ENCODE measurements at regions not wholly inside any gene's neighbourhood (a gene's known extent, or its start where the extent isn't known, plus 50 kb on each side); places are given as distances from the start of the nearest gene placed in this dataset.

- no peak for TF ChIP-seq CTCF (IDR thresholded peaks at IDR 0.05)
- TF ChIP-seq POLR2A (IDR thresholded peaks at IDR 0.05), result no peak
- no peak for TF ChIP-seq EP300 (IDR thresholded peaks at IDR 0.05)
Observed at GRCh38 chr5:67355120-67355713, 158.6 kb upstream of the CD180 start.

Data from tibial nerve (tissue), 4 donors.